Right lobe of liver (tissue), 4 donors: ENCODE measurements at regions not wholly inside any gene's neighbourhood (a gene's known extent, or its start where the extent isn't known, plus 50 kb on each side); places are given as distances from the start of the nearest gene placed in this dataset.

ENCODE experiments used
- POLR2A ChIP-seq: fragments of 450-650 bp; IDR thresholded peaks from one replicate; pipeline ENCODE4 v1.6.1; 2017; ENCODE audit warnings: antibody characterized with exemption, mild to moderate bottlenecking
- TF ChIP-seq, protein P1 (sequence below), 4 donors: fragments of 200-600 bp in 3 of 4; fragments of 450-650 bp in 1 of 4; IDR thresholded peaks; one replicate each; pipeline versions ENCODE4 v1.5.1 to v1.8.0; 2016 to 2022; ENCODE audit warnings: antibody characterized with exemption in 4 of 4, mild to moderate bottlenecking in 2 of 4
- donor health status: DM: no; HTN: no; CAD: no.
- donor health status: DM: no; HTN: no; CAD: no.
- donor health status: DM: no; HTN: yes; CAD: no.

DNA sequence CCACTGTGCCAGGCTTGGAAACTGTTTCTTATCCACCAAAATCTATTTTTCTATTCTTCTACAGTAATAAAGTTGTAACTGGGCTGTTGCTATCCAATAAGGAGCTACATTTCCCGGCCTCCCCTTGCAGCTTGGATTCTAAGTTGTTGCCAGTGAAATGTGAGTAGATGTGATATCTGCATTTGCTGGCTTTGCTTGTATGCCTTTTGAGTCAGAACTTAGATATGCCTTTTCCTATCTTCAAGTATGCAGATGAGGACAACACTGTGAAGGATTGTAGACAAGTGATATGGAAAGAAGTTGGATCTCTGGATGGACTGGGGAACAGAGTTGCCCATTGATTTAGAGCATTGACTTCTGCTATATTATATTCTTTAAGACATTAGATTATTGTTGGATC is 236.9 kb downstream of the REEP3 start:
- TF ChIP-seq, protein P1, sequence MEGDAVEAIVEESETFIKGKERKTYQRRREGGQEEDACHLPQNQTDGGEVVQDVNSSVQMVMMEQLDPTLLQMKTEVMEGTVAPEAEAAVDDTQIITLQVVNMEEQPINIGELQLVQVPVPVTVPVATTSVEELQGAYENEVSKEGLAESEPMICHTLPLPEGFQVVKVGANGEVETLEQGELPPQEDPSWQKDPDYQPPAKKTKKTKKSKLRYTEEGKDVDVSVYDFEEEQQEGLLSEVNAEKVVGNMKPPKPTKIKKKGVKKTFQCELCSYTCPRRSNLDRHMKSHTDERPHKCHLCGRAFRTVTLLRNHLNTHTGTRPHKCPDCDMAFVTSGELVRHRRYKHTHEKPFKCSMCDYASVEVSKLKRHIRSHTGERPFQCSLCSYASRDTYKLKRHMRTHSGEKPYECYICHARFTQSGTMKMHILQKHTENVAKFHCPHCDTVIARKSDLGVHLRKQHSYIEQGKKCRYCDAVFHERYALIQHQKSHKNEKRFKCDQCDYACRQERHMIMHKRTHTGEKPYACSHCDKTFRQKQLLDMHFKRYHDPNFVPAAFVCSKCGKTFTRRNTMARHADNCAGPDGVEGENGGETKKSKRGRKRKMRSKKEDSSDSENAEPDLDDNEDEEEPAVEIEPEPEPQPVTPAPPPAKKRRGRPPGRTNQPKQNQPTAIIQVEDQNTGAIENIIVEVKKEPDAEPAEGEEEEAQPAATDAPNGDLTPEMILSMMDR (IDR thresholded peaks at IDR 0.05): no peak
- no peak for TF ChIP-seq POLR2A
